ENCODE measurements at regions not wholly inside any gene's neighbourhood (a gene's known extent, or its start where the extent isn't known, plus 50 kb on each side); places are given as distances from the start of the nearest gene placed in this dataset.

- TF ChIP-seq CTCF (IDR thresholded peaks at IDR 0.05), result no peak
- TF ChIP-seq POLR2A (IDR thresholded peaks at IDR 0.05), result no peak
Observed at GRCh38 chr18:66110607-66111006, 359.8 kb downstream of the CDH7 start.
